Smooth muscle cell (in vitro differentiated cells): ENCODE measurements at regions not wholly inside any gene's neighbourhood (a gene's known extent, or its start where the extent isn't known, plus 50 kb on each side); places are given as distances from the start of the nearest gene placed in this dataset.

Experiments used
- DNase-seq: peaks from one replicate; lab custom pipeline; 2025; ENCODE audit not compliant: unreplicated experiment; lab: John Stamatoyannopoulos, UW
- H2AFZ ChIP-seq: fragments of 200-600 bp; sonication (generic); 2 replicates; pipeline ENCODE4 v1.6.0; 2016; ENCODE audit warnings: antibody characterized with exemption, low read depth, mild to moderate bottlenecking
- H3F3A ChIP-seq: fragments of 200-600 bp; sonication (generic); 2 replicates; pipeline ENCODE4 v1.6.0; 2017; ENCODE audit warnings: antibody characterized with exemption, low read depth
- H3K27ac ChIP-seq: fragments of 200-600 bp; sonication (generic); 2 replicates; pipeline ENCODE4 v1.5.1; 2016; ENCODE audit warnings: low read depth, mild to moderate bottlenecking
- H3K27me3 ChIP-seq: fragments of 200-600 bp; sonication (generic); 2 replicates; pipeline ENCODE4 v1.6.1; 2016; ENCODE audit warnings: low read depth, mild to moderate bottlenecking
- H3K36me3 ChIP-seq: fragments of 200-600 bp; sonication (generic); 2 replicates; pipeline ENCODE4 v1.5.1; 2016; ENCODE audit warnings: low read depth
- H3K4me1 ChIP-seq: fragments of 200-600 bp; sonication (generic); 2 replicates; pipeline ENCODE4 v1.5.1; 2016; ENCODE audit warnings: low read depth
- H3K4me2 ChIP-seq: fragments of 200-600 bp; sonication (generic); 2 replicates; pipeline ENCODE4 v1.6.0; 2016; ENCODE audit warnings: mild to moderate bottlenecking
- H3K4me3 ChIP-seq: fragments of 200-600 bp; sonication (generic); 2 replicates; pipeline ENCODE4 v1.5.1; 2016; ENCODE audit warnings: mild to moderate bottlenecking
- H3K79me2 ChIP-seq: fragments of 200-600 bp; sonication (generic); 2 replicates; pipeline ENCODE4 v1.6.0; 2016; ENCODE audit warnings: low read depth, mild to moderate bottlenecking
- H3K9ac ChIP-seq: fragments of 200-600 bp; sonication (generic); 2 replicates; pipeline ENCODE4 v1.6.0; 2016; ENCODE audit warnings: low read depth
- H3K9me3 ChIP-seq: fragments of 200-600 bp; sonication (generic); replicated peaks from 2 replicates; pipeline ENCODE4 v1.5.1; 2016; ENCODE audit warnings: low read depth
- H4K20me1 ChIP-seq: fragments of 200-600 bp; sonication (generic); 2 replicates; pipeline ENCODE4 v1.6.0; 2016; ENCODE audit warnings: low read depth
- WGBS: methylation state at CpG from one replicate; pipeline ENCODE4 v1.1.7; 2016; ENCODE audit warnings: low lambda C conversion rate; 5-methylcytosine and 5-hydroxymethylcytosine counted together
- TF ChIP-seq, protein P1 (sequence below): fragments of 200-600 bp; sonication (generic); IDR thresholded peaks from 2 replicates; pipeline ENCODE4 v1.5.1; 2017; ENCODE audit warnings: borderline replicate concordance, mild to moderate bottlenecking, antibody characterized with exemption; ENCODE audit not compliant: insufficient read depth, poor library complexity, severe bottlenecking

GRCh38 chr4:178523038-178523437 lies 1080.8 kb upstream of the AGA start:
- H3K9me3 ChIP-seq: no peaks in the 10 kb centered on the region
- no peak for DNase-seq
- TF ChIP-seq, protein P1, sequence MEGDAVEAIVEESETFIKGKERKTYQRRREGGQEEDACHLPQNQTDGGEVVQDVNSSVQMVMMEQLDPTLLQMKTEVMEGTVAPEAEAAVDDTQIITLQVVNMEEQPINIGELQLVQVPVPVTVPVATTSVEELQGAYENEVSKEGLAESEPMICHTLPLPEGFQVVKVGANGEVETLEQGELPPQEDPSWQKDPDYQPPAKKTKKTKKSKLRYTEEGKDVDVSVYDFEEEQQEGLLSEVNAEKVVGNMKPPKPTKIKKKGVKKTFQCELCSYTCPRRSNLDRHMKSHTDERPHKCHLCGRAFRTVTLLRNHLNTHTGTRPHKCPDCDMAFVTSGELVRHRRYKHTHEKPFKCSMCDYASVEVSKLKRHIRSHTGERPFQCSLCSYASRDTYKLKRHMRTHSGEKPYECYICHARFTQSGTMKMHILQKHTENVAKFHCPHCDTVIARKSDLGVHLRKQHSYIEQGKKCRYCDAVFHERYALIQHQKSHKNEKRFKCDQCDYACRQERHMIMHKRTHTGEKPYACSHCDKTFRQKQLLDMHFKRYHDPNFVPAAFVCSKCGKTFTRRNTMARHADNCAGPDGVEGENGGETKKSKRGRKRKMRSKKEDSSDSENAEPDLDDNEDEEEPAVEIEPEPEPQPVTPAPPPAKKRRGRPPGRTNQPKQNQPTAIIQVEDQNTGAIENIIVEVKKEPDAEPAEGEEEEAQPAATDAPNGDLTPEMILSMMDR: no peak
- no peak overlapping the region for H3K9ac ChIP-seq
- no peak overlapping the region for H3K4me3 ChIP-seq
- no peaks in the 10 kb centered on the region for H3K79me2 ChIP-seq
- H3K36me3 ChIP-seq: no peaks in the 10 kb centered on the region
- WGBS: 91% methylated on average over 3 of the region's 3 CpGs
- no peaks in the 10 kb centered on the region for H3K4me1 ChIP-seq
- no peaks in the 10 kb centered on the region for H3F3A ChIP-seq
- H3K27me3 ChIP-seq: no peaks in the 10 kb centered on the region
- H3K27ac ChIP-seq: no peak overlapping the region
- no peak overlapping the region for H3K4me2 ChIP-seq
- no peaks in the 10 kb centered on the region for H4K20me1 ChIP-seq
- H2AFZ ChIP-seq: no peak overlapping the region

- WGBS: 62% methylated on average over 3 of the region's 3 CpGs
- H3K9me3 ChIP-seq: no peaks in the 10 kb centered on the region
- DNase-seq: no peak
- no peak overlapping the region for H3K4me3 ChIP-seq
- H2AFZ ChIP-seq: no peak overlapping the region
- H3K9ac ChIP-seq: no peak overlapping the region
- H3K36me3 ChIP-seq: no peaks in the 10 kb centered on the region
- H4K20me1 ChIP-seq: no peaks in the 10 kb centered on the region
- no peaks in the 10 kb centered on the region for H3K27me3 ChIP-seq
- TF ChIP-seq, protein P1: no peak
- no peaks in the 10 kb centered on the region for H3K79me2 ChIP-seq
- no peak overlapping the region for H3K27ac ChIP-seq
- H3K4me2 ChIP-seq: no peak overlapping the region
- no peaks in the 10 kb centered on the region for H3F3A ChIP-seq
- no peaks in the 10 kb centered on the region for H3K4me1 ChIP-seq
Measured at GRCh38 chr4:178535939-178536579, 1093.8 kb upstream of the AGA start.

DNA sequence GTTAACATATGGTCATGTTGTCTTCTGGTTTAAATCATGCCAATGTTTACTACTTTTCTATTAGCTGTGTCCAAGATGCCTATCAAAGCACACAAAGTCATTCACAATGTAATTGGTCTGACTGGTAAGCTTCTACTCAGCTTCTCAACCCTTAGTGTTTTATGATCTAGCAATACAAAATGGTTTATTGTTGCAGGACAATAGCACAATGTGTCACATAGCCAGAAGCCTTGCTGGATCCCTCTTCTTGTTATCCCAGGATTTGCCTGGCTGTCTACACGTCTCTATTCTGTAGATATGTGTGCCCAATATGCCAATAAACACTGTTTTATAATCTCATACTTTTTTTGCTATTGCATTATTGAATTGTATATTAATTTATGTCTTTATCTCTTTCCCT lies 1111.0 kb upstream of the AGA start:
- no peaks in the 10 kb centered on the region for H3K36me3 ChIP-seq
- no peak for DNase-seq
- no peaks in the 10 kb centered on the region for H4K20me1 ChIP-seq
- no peaks in the 10 kb centered on the region for H3K9me3 ChIP-seq
- no peak overlapping the region for H3K4me2 ChIP-seq
- H2AFZ ChIP-seq: no peak overlapping the region
- no peak overlapping the region for H3K27ac ChIP-seq
- H3K4me1 ChIP-seq: no peaks in the 10 kb centered on the region
- H3K27me3 ChIP-seq: no peaks in the 10 kb centered on the region
- WGBS: 48% methylated on average over 1 of the region's 1 CpG
- no peaks in the 10 kb centered on the region for H3K79me2 ChIP-seq
- TF ChIP-seq, protein P1: no peak
- H3K9ac ChIP-seq: no peak overlapping the region
- no peaks in the 10 kb centered on the region for H3F3A ChIP-seq
- no peak overlapping the region for H3K4me3 ChIP-seq

- Histone ChIP-seq H3K27ac (no peak overlapping the region), H3K79me2 (no peaks in the 10 kb centered on the region), H3K4me2 (no peak overlapping the region), H4K20me1 (no peaks in the 10 kb centered on the region), H2AFZ (no peak overlapping the region), H3K9ac (no peak overlapping the region), H3K36me3 (no peaks in the 10 kb centered on the region), H3K4me3 (no peak overlapping the region), H3K27me3 (no peaks in the 10 kb centered on the region), H3F3A (no peaks in the 10 kb centered on the region), H3K4me1 (no peaks in the 10 kb centered on the region), H3K9me3 (no peaks in the 10 kb centered on the region)
- TF ChIP-seq, protein P1: no peak
- 88% methylated on average over 1 of the region's 1 CpG for WGBS
- DNase-seq: no peak
Measured at GRCh38 chr4:178554352-178554751, 1112.1 kb upstream of the AGA start.
